ENCODE measurements at regions not wholly inside any gene's neighbourhood (a gene's known extent, or its start where the extent isn't known, plus 50 kb on each side); places are given as distances from the start of the nearest gene placed in this dataset.

DNA sequence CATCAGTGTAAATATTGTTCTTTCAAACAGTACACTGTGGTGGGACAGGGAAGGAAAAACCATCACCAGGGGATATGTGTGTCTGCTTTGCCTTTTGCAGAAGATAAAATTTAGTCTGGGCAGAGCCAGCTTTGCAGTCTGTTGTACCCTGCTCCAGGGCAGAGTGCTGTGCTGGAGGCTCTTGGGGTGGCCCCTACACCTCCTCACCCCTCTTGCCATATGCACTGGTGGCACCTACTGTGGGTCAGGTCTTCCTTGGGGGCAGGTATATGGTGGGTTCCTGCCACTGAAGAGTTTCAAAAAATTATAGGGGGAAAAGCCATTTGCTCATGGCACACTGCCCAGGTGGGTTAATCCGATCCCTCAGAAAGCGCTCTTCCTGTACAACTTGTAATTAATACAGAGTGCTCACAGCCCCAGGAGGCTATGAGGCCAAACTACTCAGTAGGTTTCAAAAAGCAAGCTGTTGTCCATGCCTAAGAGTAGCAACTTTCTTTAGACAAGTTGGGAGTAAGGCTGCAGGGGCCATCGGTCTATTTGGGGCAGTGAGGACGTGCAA, 112.7 kb upstream of the BMPER start:
- TF ChIP-seq, protein P1, sequence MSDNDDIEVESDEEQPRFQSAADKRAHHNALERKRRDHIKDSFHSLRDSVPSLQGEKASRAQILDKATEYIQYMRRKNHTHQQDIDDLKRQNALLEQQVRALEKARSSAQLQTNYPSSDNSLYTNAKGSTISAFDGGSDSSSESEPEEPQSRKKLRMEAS (IDR thresholded peaks at IDR 0.05; ENCODE audit: low read depth, low read length): no peak
- TF ChIP-seq, protein P2, sequence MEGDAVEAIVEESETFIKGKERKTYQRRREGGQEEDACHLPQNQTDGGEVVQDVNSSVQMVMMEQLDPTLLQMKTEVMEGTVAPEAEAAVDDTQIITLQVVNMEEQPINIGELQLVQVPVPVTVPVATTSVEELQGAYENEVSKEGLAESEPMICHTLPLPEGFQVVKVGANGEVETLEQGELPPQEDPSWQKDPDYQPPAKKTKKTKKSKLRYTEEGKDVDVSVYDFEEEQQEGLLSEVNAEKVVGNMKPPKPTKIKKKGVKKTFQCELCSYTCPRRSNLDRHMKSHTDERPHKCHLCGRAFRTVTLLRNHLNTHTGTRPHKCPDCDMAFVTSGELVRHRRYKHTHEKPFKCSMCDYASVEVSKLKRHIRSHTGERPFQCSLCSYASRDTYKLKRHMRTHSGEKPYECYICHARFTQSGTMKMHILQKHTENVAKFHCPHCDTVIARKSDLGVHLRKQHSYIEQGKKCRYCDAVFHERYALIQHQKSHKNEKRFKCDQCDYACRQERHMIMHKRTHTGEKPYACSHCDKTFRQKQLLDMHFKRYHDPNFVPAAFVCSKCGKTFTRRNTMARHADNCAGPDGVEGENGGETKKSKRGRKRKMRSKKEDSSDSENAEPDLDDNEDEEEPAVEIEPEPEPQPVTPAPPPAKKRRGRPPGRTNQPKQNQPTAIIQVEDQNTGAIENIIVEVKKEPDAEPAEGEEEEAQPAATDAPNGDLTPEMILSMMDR (IDR thresholded peaks at IDR 0.05; ENCODE audit: low read depth, low read length): no peak

All from NB4 (cell line).